ENCODE measurements at regions not wholly inside any gene's neighbourhood (a gene's known extent, or its start where the extent isn't known, plus 50 kb on each side); places are given as distances from the start of the nearest gene placed in this dataset.

GRCh38 chr1:183753464-183753891 lies 51.4 kb upstream of the RGL1 start:
- TF ChIP-seq GATA2 (IDR thresholded peaks at IDR 0.05; ENCODE audit: low read depth, low read length) (no peak), GATA3 (IDR thresholded peaks at IDR 0.05; ENCODE audit: low read depth, low read length) (no peak)
